HG02973 (cell line): ENCODE measurements at regions not wholly inside any gene's neighbourhood (a gene's known extent, or its start where the extent isn't known, plus 50 kb on each side); places are given as distances from the start of the nearest gene placed in this dataset.
A peak's percentile ranks its signal among the peaks of the same experiment; 100 is the strongest.

Source experiments
- ATAC-seq: cut with Tn5 transposase; IDR thresholded peaks from one replicate; pipeline ENCODE4 v1.9.1; 2021; ENCODE audit warnings: moderate library complexity; ENCODE audit not compliant: unreplicated experiment

- ATAC-seq = no peak
Measured at GRCh38 chr2:194253528-194254259, 1403.3 kb upstream of the SLC39A10 start.

- ATAC-seq = no peak
Measured at GRCh38 chr2:194252127-194252526, 1404.9 kb upstream of the SLC39A10 start.

GRCh38 chr2:194232600-194232999 lies 1424.4 kb upstream of the SLC39A10 start:
- ATAC-seq = no peak

GRCh38 chr2:194223218-194223617 lies 1433.8 kb upstream of the SLC39A10 start:
- ATAC-seq = no peak

- ATAC-seq = no peak
Measured at GRCh38 chr2:194214192-194214591, 1442.8 kb upstream of the SLC39A10 start.

- no peak for ATAC-seq
Measured at GRCh38 chr2:194205568-194206227, 1451.3 kb upstream of the SLC39A10 start.

GRCh38 chr2:194203898-194204297 lies 1453.1 kb upstream of the SLC39A10 start:
- ATAC-seq = no peak

GRCh38 chr2:194182888-194183287 lies 1474.1 kb upstream of the SLC39A10 start:
- no peak for ATAC-seq

- ATAC-seq = no peak
Measured at GRCh38 chr2:194176134-194176533, 1480.9 kb upstream of the SLC39A10 start.

- peak; percentile 96 for ATAC-seq
Measured at GRCh38 chr2:194166818-194167217, 1490.2 kb upstream of the SLC39A10 start.

- ATAC-seq = no peak
Measured at GRCh38 chr2:194155431-194155830, 1501.6 kb upstream of the SLC39A10 start.

- ATAC-seq = no peak
Measured at GRCh38 chr2:194151231-194151630, 1505.8 kb upstream of the SLC39A10 start.

- no peak for ATAC-seq
Measured at GRCh38 chr2:194135463-194135862, 1521.6 kb upstream of the SLC39A10 start.

GRCh38 chr2:194128810-194129209 lies 1528.2 kb upstream of the SLC39A10 start:
- no peak for ATAC-seq

- no peak for ATAC-seq
Measured at GRCh38 chr2:194126418-194126817, 1530.6 kb upstream of the SLC39A10 start.

- no peak for ATAC-seq
Measured at GRCh38 chr2:194116861-194117260, 1540.2 kb upstream of the SLC39A10 start.

- ATAC-seq = peak; percentile 31
Measured at GRCh38 chr2:194105358-194105757, 1551.7 kb upstream of the SLC39A10 start.

GRCh38 chr2:194104687-194105086 lies 1552.3 kb upstream of the SLC39A10 start:
- ATAC-seq = peak; percentile 96

GRCh38 chr2:194103941-194104659 lies 1552.9 kb upstream of the SLC39A10 start:
- peak; percentile 16 for ATAC-seq

- ATAC-seq = no peak
Measured at GRCh38 chr2:194102546-194102945, 1554.5 kb upstream of the SLC39A10 start.

- no peak for ATAC-seq
Measured at GRCh38 chr2:194100201-194100600, 1556.8 kb upstream of the SLC39A10 start.

GRCh38 chr2:194096402-194096801 lies 1560.6 kb upstream of the SLC39A10 start:
- ATAC-seq = no peak
